H54 (cell line): ENCODE measurements at regions not wholly inside any gene's neighbourhood (a gene's known extent, or its start where the extent isn't known, plus 50 kb on each side); places are given as distances from the start of the nearest gene placed in this dataset.

Experiments used
- DNase-seq: peaks from one replicate; pipeline ENCODE4 v3.0.0; 2011; ENCODE audit warnings: low spot score, mixed read lengths; ENCODE audit not compliant: insufficient read length
- FAIRE-seq: peaks from 3 replicates; lab custom pipeline; 2011; peaks lifted over from hg19 to GRCh38; lab: Jason Lieb, UNC
- POLR2A ChIP-seq: IDR thresholded peaks from 2 replicates; pipeline ENCODE4 v1.6.1; 2011; ENCODE audit warnings: low read depth, mild to moderate bottlenecking, low read length

DNA sequence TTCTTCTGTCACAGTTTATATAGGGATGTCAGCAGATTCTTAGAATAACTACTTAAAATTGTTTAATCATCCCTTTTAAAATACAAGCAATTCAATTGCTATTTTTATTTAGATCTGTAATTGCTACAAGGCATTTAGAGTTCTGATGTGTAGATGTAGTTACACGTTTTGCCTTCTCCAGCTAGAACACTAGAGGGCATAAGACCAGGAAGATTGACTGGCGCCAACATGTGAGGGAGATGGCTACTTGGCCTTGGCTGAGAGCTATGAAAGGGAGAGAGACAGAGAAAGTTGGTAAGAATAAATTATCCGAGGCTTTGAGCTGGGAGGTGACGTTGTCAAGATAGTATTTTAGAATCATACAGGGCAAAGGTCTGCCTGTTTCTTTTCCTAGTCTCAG lies 563.7 kb upstream of the PRKX start:
- DNase-seq = no peak
- no peak for FAIRE-seq
- TF ChIP-seq POLR2A = no peak

GRCh38 chrX:4268676-4269075 lies 555.2 kb upstream of the PRKX start:
- DNase-seq = no peak
- no peak for FAIRE-seq
- no peak for TF ChIP-seq POLR2A

- FAIRE-seq = no peak
- no peak for DNase-seq
- TF ChIP-seq POLR2A = no peak
Measured at GRCh38 chrX:4265036-4265435, 551.6 kb upstream of the PRKX start.

DNA sequence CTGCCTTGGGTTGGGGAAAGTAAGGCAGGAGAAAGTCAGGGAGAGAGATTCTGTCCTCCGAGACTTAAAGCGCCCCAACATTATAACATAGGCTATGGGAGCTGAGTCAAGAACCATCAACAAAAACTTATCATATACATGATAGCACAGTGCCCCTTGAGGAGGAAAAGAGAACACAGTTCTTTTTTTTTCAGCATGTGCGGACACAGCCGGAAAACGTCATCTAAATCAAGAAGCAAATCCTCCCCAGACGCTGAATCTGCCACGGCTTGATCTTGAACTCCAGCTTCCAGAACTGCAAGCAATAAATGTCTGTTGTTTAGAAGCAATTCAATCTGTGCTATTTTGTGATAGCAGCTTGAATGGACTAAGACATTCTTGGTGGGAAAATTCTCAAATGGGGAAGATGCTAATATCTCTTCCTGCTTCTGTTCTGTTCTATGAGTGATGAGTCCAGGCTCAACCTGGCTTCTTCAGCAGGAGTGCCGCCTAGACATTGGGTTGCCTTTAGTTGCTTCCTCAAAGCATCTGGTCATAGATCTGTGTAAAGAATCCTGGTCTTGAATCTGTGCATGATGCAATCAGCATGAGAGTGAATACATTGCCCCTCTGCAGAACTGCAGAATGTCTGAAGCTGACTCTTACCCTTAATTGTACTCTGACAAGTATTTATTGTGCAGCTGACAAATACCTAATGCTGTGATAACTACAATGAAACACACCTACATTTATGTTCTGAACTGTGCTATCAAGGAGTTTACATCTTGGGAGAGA lies 549.8 kb upstream of the PRKX start:
- DNase-seq (no peak), FAIRE-seq (no peak)
- TF ChIP-seq POLR2A = no peak

DNA sequence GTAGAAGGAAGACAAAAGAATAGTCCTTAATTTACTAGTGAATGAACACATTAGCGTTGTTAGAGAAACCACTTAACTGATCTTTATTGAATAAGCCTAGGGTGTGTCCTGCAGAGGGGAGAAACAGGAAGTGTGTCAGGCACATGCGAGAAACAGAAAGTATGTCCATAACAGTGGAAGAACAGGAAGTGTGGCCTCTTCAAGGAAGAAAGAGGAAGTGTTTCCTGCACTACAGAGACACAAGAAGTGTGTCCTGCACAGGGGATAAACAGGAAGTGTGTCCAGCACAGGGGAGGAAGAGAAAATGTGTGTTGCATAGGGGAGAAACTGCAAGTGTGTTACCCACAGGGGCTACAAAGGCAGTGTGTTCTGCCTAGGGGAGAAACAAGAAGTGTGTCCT lies 539.6 kb upstream of the PRKX start:
- FAIRE-seq (no peak), DNase-seq (no peak)
- TF ChIP-seq POLR2A = no peak

- no peak for FAIRE-seq
- TF ChIP-seq POLR2A = no peak
- no peak for DNase-seq
Measured at GRCh38 chrX:4249401-4249800, 536.0 kb upstream of the PRKX start.

DNA sequence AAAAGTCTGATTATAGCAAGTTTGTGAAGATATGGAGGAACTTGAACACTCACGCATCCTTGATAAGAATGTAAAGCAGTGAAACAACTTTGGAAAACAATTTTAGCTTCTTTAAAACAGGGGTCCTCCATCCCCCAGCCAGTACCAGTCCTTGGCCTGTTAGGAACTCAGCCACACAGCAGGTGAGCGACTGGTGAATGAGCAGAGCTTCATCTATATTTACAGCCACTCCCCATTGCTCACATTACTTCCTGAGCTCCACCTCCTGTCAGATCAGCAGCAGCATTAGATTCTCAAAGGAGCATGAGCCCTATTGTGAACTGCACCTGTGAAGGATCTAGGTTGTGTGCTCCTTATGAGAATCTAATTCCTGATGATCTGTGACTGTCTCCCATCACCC lies 530.3 kb upstream of the PRKX start:
- no peak for TF ChIP-seq POLR2A
- FAIRE-seq (no peak), DNase-seq (no peak)

DNA sequence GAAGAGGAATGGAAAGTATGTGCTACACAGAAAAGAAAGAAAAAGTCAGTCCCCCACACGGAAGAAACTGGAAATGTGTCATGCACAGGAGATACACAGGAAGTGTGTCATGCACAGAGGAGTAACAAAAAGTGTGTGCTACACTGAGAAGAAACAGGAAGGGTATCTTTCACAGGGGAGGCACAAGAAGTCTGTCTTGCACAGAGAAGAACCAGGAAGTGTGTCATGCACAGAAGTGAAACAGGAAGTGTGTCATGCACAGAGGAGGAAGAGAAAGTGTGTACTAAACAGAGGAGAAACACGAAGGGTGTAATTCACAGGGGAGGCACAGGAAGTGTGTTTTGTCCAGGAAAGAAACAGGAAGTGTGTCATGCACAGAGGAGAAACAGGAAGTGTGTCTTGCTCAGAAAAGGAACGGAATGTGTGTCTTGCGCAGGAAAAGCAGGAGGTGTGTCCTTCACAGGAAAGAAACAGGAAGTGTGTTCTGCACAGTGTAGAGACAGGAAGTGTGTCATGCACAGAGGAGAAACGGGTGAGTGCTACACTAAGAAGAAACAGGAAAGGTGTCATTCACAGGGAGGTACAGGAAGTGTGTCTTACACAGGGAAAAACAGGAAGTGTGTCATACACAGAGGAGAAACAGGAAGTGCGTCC lies 527.2 kb upstream of the PRKX start:
- FAIRE-seq (no peak), DNase-seq (no peak)
- no peak for TF ChIP-seq POLR2A

DNA sequence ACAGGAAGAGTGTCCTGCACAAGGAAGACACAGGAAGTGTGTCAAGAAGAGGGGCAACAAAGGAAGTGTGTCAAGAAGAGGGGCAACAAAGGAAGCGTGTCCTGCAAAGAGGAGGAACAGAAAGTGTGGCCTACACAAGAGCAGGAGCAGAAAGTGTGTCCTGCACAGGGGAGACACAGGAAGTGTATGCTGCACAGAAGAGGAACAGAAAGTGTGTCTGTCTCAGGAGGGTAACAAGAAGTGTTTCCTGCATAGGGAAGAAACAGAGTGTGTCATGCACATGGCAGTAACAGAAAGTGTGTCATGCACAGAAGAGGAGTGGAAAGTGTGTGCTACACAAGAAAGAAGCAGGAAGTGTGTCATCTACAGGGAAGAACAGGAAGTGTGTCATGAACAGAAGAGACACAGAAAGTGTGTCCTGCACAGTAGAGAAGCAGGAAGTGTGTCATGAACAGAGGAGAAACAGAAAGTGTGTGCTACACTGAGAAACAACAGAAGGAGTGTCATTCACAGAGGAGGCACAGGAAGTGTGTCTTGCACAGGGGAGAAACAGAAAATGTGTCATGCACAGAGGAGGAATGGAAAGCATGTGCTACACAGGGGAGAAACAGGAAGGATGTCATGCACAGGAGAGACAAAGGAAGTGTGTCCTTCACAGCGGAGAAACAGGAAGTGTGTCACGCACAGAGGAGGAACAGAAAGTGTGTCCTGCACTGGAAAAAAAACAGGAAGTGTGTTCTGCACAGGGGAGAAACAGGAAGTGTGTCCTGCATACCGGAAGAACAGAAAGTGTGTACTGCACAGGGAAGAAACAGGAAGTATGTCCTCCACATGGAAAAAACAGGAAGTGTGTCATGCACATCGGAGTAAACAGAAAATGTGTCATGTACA lies 526.4 kb upstream of the PRKX start:
- FAIRE-seq (no peak), DNase-seq (no peak)

DNA sequence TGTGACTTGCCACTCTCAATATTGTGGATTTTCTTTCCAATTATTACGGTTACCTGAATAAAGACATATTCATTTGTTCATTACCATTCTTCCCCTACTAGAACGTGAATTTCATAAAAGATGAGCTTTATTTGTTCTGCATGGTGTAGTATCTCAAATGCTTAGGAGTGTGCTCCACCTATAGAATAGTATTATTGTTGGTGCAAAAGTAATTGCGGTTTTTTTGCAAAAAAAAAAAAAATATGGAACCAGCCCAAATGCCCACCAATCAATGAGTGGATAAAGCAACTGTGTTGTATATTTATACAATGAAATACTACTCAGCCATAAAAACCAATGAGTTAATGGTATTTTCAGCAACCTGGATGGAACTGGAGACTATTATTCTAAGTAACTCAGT lies 525.5 kb upstream of the PRKX start:
- FAIRE-seq (no peak), DNase-seq (no peak)
- no peak for TF ChIP-seq POLR2A

More for the DNA sequence above, 526.4 kb upstream of the PRKX start:
- TF ChIP-seq POLR2A = no peak

- FAIRE-seq (no peak), DNase-seq (no peak)
- no peak for TF ChIP-seq POLR2A
Measured at GRCh38 chrX:4225086-4225485, 511.6 kb upstream of the PRKX start.

DNA sequence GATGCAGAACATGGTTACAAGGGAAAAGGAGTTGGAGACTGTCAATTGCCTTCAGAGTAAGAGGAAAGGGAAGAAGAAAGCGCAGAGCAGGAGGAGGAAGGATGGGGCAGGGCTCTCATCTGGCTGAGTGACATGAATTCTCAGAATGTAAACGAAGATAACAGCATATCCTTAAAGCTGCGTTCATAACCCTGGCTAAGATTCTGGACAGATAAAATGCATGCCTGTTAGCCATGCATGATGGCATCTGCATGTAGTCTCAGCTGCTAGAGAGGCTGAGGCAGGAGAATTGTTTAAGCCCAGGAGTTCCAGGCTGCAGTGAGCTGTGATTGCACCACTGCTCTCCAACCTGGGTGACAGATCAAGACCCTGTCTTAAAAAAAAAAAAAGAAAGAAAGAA lies 493.5 kb upstream of the PRKX start:
- no peak for TF ChIP-seq POLR2A
- no peak for FAIRE-seq

GRCh38 chrX:4197971-4198370 lies 484.5 kb upstream of the PRKX start:
- TF ChIP-seq POLR2A = no peak
- FAIRE-seq = no peak
- DNase-seq = no peak

More for the DNA sequence above, 493.5 kb upstream of the PRKX start:
- DNase-seq = no peak
